Type B pancreatic cell (in vitro differentiated cells): ENCODE measurements at regions not wholly inside any gene's neighbourhood (a gene's known extent, or its start where the extent isn't known, plus 50 kb on each side); places are given as distances from the start of the nearest gene placed in this dataset.

ENCODE experiments used
- DNase-seq: peaks from one replicate; pipeline ENCODE4 v3.0.0; 2021; ENCODE audit warnings: mixed read lengths; ENCODE audit not compliant: unreplicated experiment; ENCODE audit errors: extremely low spot score
- H3K27ac Mint-ChIP-seq: 2 replicates; pipeline ENCODE4 v1.8.0; 2021; ENCODE audit warnings: mild to moderate bottlenecking, mixed read lengths
- H3K27me3 Mint-ChIP-seq: 2 replicates; pipeline ENCODE4 v1.8.0; 2021; ENCODE audit warnings: mixed read lengths
- H3K36me3 Mint-ChIP-seq: 2 replicates; pipeline ENCODE4 v1.8.0; 2021; ENCODE audit warnings: mixed read lengths
- H3K4me1 Mint-ChIP-seq: one replicate; pipeline ENCODE4 v1.8.0; 2021; ENCODE audit warnings: mixed read lengths; ENCODE audit not compliant: unreplicated experiment
- H3K4me3 Mint-ChIP-seq: 2 replicates; pipeline ENCODE4 v1.8.0; 2021; ENCODE audit warnings: mild to moderate bottlenecking, mixed read lengths
- H3K9me3 Mint-ChIP-seq: 2 replicates; pipeline ENCODE4 v1.8.0; 2021; ENCODE audit warnings: mixed read lengths
- CTCF ChIP-seq: fragments of 200-600 bp; sonication (generic); conservative IDR thresholded peaks from 2 replicates; pipeline ENCODE4 v1.5.0; 2021; ENCODE audit warnings: antibody characterized with exemption, mild to moderate bottlenecking

- Mint-ChIP-seq H3K36me3 (no peaks in the 10 kb centered on the region), H3K9me3 (peaks cover under 1% of the 10 kb centered on the region), H3K27me3 (peaks cover 12% of the 10 kb centered on the region), H3K4me1 (peaks cover 24% of the 10 kb centered on the region), H3K4me3 (no peak overlapping the region), H3K27ac (no peak overlapping the region)
- no peak for DNase-seq
- no peak for TF ChIP-seq CTCF
Observed at GRCh38 chr2:101560780-101561315, 85.9 kb upstream of the RFX8 start.

- Mint-ChIP-seq H3K36me3 (no peaks in the 10 kb centered on the region), H3K27ac (no peak overlapping the region), H3K27me3 (peaks cover 5% of the 10 kb centered on the region), H3K4me3 (no peak overlapping the region), H3K4me1 (peaks cover 23% of the 10 kb centered on the region), H3K9me3 (peaks cover 4% of the 10 kb centered on the region)
- no peak for TF ChIP-seq CTCF
- DNase-seq: no peak
Observed at GRCh38 chr2:101559551-101559950, 84.6 kb upstream of the RFX8 start.

- Mint-ChIP-seq H3K4me3 (no peak overlapping the region), H3K4me1 (peaks cover 20% of the 10 kb centered on the region), H3K27me3 (peaks cover 4% of the 10 kb centered on the region), H3K9me3 (peaks cover 4% of the 10 kb centered on the region), H3K36me3 (no peaks in the 10 kb centered on the region), H3K27ac (no peak overlapping the region)
- TF ChIP-seq CTCF: no peak
- DNase-seq: no peak
Observed at GRCh38 chr2:101558740-101559525, 84.0 kb upstream of the RFX8 start.

GRCh38 chr2:101556033-101556459 is 81.1 kb upstream of the RFX8 start:
- Mint-ChIP-seq H3K36me3 (no peaks in the 10 kb centered on the region), H3K4me3 (no peak overlapping the region), H3K27me3 (no peaks in the 10 kb centered on the region), H3K4me1 (peaks cover 29% of the 10 kb centered on the region), H3K27ac (no peak overlapping the region), H3K9me3 (peaks cover 4% of the 10 kb centered on the region)
- no peak for TF ChIP-seq CTCF
- DNase-seq: no peak

- no peak overlapping the region for H3K27ac Mint-ChIP-seq
- no peak for DNase-seq
- TF ChIP-seq CTCF: no peak
- no peaks in the 10 kb centered on the region for H3K27me3 Mint-ChIP-seq
- H3K9me3 Mint-ChIP-seq: peaks cover 4% of the 10 kb centered on the region
- H3K36me3 Mint-ChIP-seq: no peaks in the 10 kb centered on the region
- H3K4me3 Mint-ChIP-seq: no peak overlapping the region
- H3K4me1 Mint-ChIP-seq: peaks cover 17% of the 10 kb centered on the region
Observed at GRCh38 chr2:101551336-101551888, 76.5 kb upstream of the RFX8 start.
